ENCODE measurements at regions not wholly inside any gene's neighbourhood (a gene's known extent, or its start where the extent isn't known, plus 50 kb on each side); places are given as distances from the start of the nearest gene placed in this dataset.

DNA sequence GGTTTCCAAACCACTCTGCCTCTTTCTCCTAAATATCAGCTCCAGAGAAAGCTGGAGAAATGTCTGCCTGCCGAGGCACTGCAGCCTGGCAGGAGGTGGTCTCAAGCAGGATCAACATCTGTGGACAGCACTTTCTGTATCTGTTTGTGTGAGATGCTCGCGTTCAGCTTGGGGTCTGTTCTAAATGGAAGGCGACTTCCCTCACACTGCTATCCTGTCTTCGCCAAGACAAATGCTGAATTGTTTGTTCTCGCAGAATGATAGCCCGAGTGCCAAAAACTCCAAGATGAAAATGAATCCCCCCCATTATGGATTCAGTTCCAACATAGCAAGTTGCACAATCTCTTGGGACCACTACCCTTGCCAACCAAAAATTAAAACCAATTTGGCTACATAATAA lies 72.2 kb upstream of the PALS2 start:
- no peak for TF ChIP-seq CTCF (conservative IDR thresholded peaks at IDR 0.05)
- no peak for TF ChIP-seq ZFX (IDR thresholded peaks at IDR 0.05)
- H3K27ac ChIP-seq: no peak overlapping the region

- H3K27ac ChIP-seq: no peak overlapping the region
- TF ChIP-seq CTCF (conservative IDR thresholded peaks at IDR 0.05) (no peak), ZFX (IDR thresholded peaks at IDR 0.05) (no peak)
Measured at GRCh38 chr7:24501443-24502134, 71.7 kb upstream of the PALS2 start.

DNA sequence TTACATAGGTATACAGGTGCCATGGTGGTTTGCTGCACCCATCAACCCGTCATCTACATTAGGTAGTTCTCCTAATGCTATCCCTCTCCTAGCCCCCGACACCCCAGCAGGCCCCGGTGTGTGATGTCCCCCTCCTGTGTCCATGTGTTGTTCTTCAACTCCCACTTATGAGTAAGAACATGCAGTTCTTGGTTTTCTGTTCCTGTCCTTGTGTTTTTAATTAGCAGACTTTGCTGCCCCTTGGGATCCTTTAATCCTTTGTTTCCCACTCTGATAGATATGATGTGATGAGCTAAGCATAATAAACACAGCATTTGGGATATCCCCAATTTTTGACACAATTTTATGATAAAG lies 71.1 kb upstream of the PALS2 start:
- TF ChIP-seq CTCF (conservative IDR thresholded peaks at IDR 0.05) (no peak), ZFX (IDR thresholded peaks at IDR 0.05) (no peak)
- no peak overlapping the region for H3K27ac ChIP-seq

DNA sequence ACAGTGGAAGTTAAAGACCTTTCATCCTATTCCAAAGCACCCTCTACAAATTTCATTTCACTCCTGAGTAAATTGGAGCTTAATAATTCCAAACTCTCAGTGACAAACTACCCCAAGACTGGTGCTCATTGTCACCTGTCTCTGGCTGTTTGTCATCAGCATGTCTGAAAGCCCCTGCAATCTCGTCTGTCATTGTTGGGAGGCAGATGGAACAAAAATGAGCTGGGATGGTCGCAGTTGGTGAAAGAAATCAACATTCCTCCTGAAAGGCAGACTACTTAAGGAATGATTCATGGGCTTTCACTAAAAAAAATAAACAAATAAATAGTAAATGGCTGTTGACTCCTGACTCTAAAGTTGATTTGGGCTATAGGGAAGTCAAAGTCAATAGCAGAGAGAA lies 69.7 kb upstream of the PALS2 start:
- TF ChIP-seq CTCF (conservative IDR thresholded peaks at IDR 0.05) (no peak), ZFX (IDR thresholded peaks at IDR 0.05) (no peak)
- H3K27ac ChIP-seq: no peak overlapping the region

- H3K27ac ChIP-seq: no peak overlapping the region
- TF ChIP-seq CTCF (conservative IDR thresholded peaks at IDR 0.05) (no peak), ZFX (IDR thresholded peaks at IDR 0.05) (no peak)
Measured at GRCh38 chr7:24504040-24504439, 69.2 kb upstream of the PALS2 start.

GRCh38 chr7:24504836-24505235 lies 68.4 kb upstream of the PALS2 start:
- H3K27ac ChIP-seq: no peak overlapping the region
- no peak for TF ChIP-seq ZFX (IDR thresholded peaks at IDR 0.05)
- no peak for TF ChIP-seq CTCF (conservative IDR thresholded peaks at IDR 0.05)

DNA sequence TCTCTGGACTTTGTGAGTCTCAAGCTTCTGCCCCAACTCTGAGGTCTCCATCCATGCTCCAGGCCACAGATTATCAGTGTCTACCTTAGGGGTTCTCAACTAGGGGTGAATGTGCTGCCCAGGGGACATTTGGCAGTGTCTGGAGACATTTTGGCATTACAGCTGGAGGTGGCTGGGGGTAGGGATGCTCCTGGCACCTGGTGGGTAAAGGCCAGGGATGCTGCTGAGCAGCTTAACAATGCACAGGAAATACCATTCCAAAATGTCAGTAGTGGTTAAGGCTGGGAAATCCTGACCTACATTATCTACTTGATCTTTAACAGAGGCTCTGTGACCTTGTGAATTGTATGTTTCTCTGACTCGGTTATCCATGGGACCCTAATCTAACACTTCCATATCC lies 67.3 kb upstream of the PALS2 start:
- no peak overlapping the region for H3K27ac ChIP-seq
- TF ChIP-seq CTCF (conservative IDR thresholded peaks at IDR 0.05) (no peak), ZFX (IDR thresholded peaks at IDR 0.05) (no peak)

Data from C4-2B (cell line).